Tibial artery (tissue), 4 donors: ENCODE measurements at regions not wholly inside any gene's neighbourhood (a gene's known extent, or its start where the extent isn't known, plus 50 kb on each side); places are given as distances from the start of the nearest gene placed in this dataset.

Source experiments
- DNase-seq, 2 donors: peaks; one replicate each; pipeline ENCODE4 v3.0.0-alpha.2; 2019
- H3K27ac ChIP-seq, 2 donors: fragments of 200-600 bp; sonication (generic) in 1 of 2; 1 replicate in 1 of 2; 2 replicates in 1 of 2; pipeline ENCODE4 v1.5.1; 2018 to 2019; ENCODE audit warnings: mild to moderate bottlenecking in 1 of 2
- H3K27me3 ChIP-seq, 2 donors: fragments of 200-600 bp; sonication (generic) in 1 of 2; one replicate each; pipeline versions ENCODE4 v1.5.1 to v1.6.0; 2016 to 2019
- H3K36me3 ChIP-seq, 3 donors: fragments of 200-600 bp; sonication (generic) in 2 of 3; one replicate each; pipeline ENCODE4 v1.5.1; 2016 to 2019; ENCODE audit warnings: mild to moderate bottlenecking in 2 of 3
- H3K4me1 ChIP-seq, 4 donors: fragments of 200-600 bp; sonication (generic) in 2 of 4; 1 replicate in 3 of 4; 2 replicates in 1 of 4; pipeline ENCODE4 v1.5.1; 2016 to 2019
- H3K4me3 ChIP-seq, 2 donors: fragments of 200-600 bp; sonication (generic) in 1 of 2; 1 replicate in 1 of 2; 2 replicates in 1 of 2; pipeline ENCODE4 v1.5.1; 2018 to 2019; ENCODE audit warnings: mild to moderate bottlenecking in 2 of 2
- H3K9me3 ChIP-seq, 3 donors: fragments of 200-600 bp; sonication (generic) in 1 of 3; one replicate each; pipeline ENCODE4 v1.5.1; 2016 to 2019
- intact Hi-C: fragments of 100-400 bp; cut with DNase I; formaldehyde crosslinking; loops from one replicate; pipeline ENCODE4 v1.15.0; 2023; ENCODE audit warnings: low total_unique reads
- TF ChIP-seq, protein P1 (sequence below), 2 experiments: fragments of 200-600 bp in 1 of 2; fragments of 450-650 bp in 1 of 2; IDR thresholded peaks; one replicate each; pipeline ENCODE4 v1.5.1; 2017 to 2019; ENCODE audit warnings: antibody characterized with exemption in 2 of 2, mild to moderate bottlenecking in 1 of 2, moderate library complexity in 1 of 2

GRCh38 chr6:169142538-169142844 is 111.2 kb downstream of the THBS2 start:
- Histone ChIP-seq H3K27me3 (no peaks in the 10 kb centered on the region), H3K4me3 (no peak overlapping the region), H3K9me3 (no peaks in the 10 kb centered on the region), H3K27ac (peak overlapping the region; percentile 71 to 77), H3K36me3 (no peaks in the 10 kb centered on the region), H3K4me1 (peaks cover 0 to 21% (median 18%) of the 10 kb centered on the region in 4 donors)
- intact Hi-C loops, result no loop called here
- TF ChIP-seq, protein P1, sequence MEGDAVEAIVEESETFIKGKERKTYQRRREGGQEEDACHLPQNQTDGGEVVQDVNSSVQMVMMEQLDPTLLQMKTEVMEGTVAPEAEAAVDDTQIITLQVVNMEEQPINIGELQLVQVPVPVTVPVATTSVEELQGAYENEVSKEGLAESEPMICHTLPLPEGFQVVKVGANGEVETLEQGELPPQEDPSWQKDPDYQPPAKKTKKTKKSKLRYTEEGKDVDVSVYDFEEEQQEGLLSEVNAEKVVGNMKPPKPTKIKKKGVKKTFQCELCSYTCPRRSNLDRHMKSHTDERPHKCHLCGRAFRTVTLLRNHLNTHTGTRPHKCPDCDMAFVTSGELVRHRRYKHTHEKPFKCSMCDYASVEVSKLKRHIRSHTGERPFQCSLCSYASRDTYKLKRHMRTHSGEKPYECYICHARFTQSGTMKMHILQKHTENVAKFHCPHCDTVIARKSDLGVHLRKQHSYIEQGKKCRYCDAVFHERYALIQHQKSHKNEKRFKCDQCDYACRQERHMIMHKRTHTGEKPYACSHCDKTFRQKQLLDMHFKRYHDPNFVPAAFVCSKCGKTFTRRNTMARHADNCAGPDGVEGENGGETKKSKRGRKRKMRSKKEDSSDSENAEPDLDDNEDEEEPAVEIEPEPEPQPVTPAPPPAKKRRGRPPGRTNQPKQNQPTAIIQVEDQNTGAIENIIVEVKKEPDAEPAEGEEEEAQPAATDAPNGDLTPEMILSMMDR (IDR thresholded peaks at IDR 0.05), result no peak
- no peak for DNase-seq

DNA sequence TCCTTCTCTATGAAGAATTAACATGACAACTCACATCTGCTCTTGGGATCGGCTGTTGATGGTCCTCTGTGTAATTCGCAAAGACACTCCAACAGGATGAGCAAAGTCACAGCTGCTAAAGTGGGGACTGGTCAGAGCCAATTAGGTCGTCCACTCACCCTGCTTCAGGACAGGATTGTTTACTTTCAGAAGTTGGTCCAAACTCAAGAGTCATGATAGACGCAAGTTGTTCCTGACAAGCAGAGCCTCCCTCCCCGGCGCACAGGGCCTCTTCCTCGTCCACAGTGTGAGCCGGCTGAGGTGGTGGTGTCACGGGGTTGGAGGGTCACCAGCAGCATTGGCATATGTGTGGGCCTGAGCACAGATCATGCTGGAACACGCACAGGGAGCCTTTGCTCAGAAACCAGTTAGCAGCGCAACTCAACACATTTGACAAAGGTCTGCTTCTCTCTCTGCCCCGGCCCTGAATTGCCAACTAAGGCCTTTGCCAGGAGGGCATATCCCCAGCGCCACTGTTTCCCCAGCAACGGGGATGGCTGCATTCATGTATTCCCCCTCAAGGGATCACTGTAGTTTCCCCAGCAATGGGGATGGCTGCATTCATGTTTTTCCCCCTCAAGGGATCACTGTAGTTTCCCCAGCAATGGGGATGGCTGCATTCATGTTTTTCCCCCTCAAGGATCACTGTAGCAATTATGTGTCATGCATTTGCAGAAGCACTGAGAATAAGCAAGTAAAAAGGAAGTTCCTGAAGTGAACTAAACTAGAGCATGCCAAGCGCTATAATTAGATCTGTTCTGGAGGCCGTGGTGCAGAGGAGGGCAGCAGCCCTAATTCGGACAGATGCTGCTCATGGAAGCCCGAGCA is 111.7 kb downstream of the THBS2 start:
- TF ChIP-seq, protein P1 (IDR thresholded peaks at IDR 0.05), result no peak
- Histone ChIP-seq H3K27me3 (no peaks in the 10 kb centered on the region), H3K4me3 (no peak overlapping the region), H3K9me3 (no peaks in the 10 kb centered on the region), H3K27ac (peak overlapping the region; percentile 71 to 77), H3K36me3 (no peaks in the 10 kb centered on the region), H3K4me1 (peaks cover 0 to 21% (median 18%) of the 10 kb centered on the region in 4 donors)
- peak; percentile 68 to 87 for DNase-seq
- intact Hi-C loops, result no loop called here

GRCh38 chr6:169140986-169141495 is 112.6 kb downstream of the THBS2 start:
- Histone ChIP-seq H3K36me3 (no peaks in the 10 kb centered on the region), H3K27ac (peak overlapping the region; percentile 71 to 77), H3K9me3 (no peaks in the 10 kb centered on the region), H3K27me3 (no peaks in the 10 kb centered on the region), H3K4me3 (no peak overlapping the region), H3K4me1 (peaks cover 0 to 21% (median 18%) of the 10 kb centered on the region in 4 donors)
- DNase-seq, result peak in 1 of 2 donors; percentile 41
- TF ChIP-seq, protein P1 (IDR thresholded peaks at IDR 0.05), result no peak
- intact Hi-C loops, result no loop called here

DNA sequence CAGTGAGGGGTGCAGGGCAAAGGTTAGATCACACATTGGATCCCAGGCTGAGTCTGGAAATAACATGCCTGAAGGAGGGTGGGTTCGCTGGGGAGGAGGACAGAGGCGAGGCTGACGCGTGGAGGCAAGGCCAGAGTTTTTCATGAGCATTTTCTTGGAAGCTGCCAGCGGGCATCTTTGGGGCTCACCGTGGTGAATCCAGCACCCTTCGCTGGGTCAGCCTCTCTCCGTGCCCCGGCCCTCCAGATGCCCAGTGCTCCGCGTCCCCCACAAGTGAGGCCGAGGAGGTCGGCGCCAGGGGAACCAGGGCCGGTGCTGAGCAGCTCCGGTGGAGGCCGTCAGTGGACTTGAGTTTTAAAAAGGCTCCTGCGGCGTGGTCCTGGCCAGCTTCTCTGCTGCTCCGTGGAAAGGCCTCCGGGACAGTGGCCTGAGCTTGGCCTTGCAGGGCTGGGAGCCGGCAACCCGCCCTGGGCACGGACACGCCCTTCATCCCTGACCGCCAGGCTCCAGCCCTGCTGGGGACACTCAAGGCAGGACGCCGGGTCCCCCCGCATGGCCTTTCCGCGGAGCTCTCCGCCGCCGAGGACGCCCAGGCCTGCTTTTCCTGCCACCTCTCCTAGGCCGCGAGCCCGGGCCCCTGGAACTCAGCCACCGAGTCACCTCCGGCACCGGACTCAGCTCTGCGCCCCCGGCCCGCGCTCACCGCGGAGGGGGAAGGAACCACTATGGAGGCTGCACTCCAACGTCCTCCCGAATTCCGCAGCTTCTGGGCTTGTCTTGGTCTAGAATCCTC is 114.3 kb downstream of the THBS2 start:
- DNase-seq, result no peak
- H3K9me3 ChIP-seq, result no peaks in the 10 kb centered on the region
- no peaks in the 10 kb centered on the region for H3K27me3 ChIP-seq
- H3K36me3 ChIP-seq, result no peaks in the 10 kb centered on the region
- TF ChIP-seq, protein P1 (IDR thresholded peaks at IDR 0.05), result no peak
- H3K4me3 ChIP-seq, result no peak overlapping the region
- peaks cover 0 to 20% (median 17%) of the 10 kb centered on the region in 4 donors for H3K4me1 ChIP-seq
- intact Hi-C loops, result no loop called here
- no peak overlapping the region for H3K27ac ChIP-seq

GRCh38 chr6:169132352-169132940 is 121.2 kb downstream of the THBS2 start:
- TF ChIP-seq, protein P1 (IDR thresholded peaks at IDR 0.05), result no peak
- Histone ChIP-seq H3K36me3 (no peaks in the 10 kb centered on the region), H3K4me1 (peaks cover 0 to 19% (median 0%) of the 10 kb centered on the region in 4 donors), H3K27ac (peak overlapping the region in 1 of 2 donors; percentile 60), H3K9me3 (no peaks in the 10 kb centered on the region), H3K4me3 (no peak overlapping the region), H3K27me3 (no peaks in the 10 kb centered on the region)
- DNase-seq, result no peak
- intact Hi-C loops, result no loop called here
